GM23248 (cell line): ENCODE measurements at regions not wholly inside any gene's neighbourhood (a gene's known extent, or its start where the extent isn't known, plus 50 kb on each side); places are given as distances from the start of the nearest gene placed in this dataset.

Source experiments
- DNase-seq: peaks from one replicate; pipeline ENCODE4 v3.0.0-alpha.2; 2015
- H2AFZ ChIP-seq: fragments of 200-600 bp; sonication (generic); 2 replicates; pipeline ENCODE4 v1.6.1; 2016; ENCODE audit warnings: antibody characterized with exemption
- H3F3A ChIP-seq: fragments of 200-600 bp; sonication (generic); 2 replicates; pipeline ENCODE4 v1.6.1; 2016; ENCODE audit warnings: mild to moderate bottlenecking, antibody characterized with exemption, mixed run types; ENCODE audit not compliant: insufficient read depth
- H3K27ac ChIP-seq: fragments of 200-600 bp; sonication (generic); 2 replicates; pipeline ENCODE4 v1.5.1; 2016; ENCODE audit warnings: mild to moderate bottlenecking
- H3K27me3 ChIP-seq: fragments of 200-600 bp; sonication (generic); replicated peaks from 2 replicates; pipeline ENCODE4 v1.6.1; 2016; ENCODE audit warnings: mild to moderate bottlenecking; ENCODE audit not compliant: insufficient read depth
- H3K36me3 ChIP-seq: fragments of 200-600 bp; sonication (generic); 2 replicates; pipeline ENCODE4 v1.6.1; 2016; ENCODE audit warnings: low read depth, mild to moderate bottlenecking
- H3K4me1 ChIP-seq: fragments of 200-600 bp; sonication (generic); 2 replicates; pipeline ENCODE4 v1.6.1; 2016; ENCODE audit warnings: mild to moderate bottlenecking; ENCODE audit not compliant: insufficient read depth
- H3K4me2 ChIP-seq: fragments of 200-600 bp; sonication (generic); one replicate; pipeline ENCODE4 v1.6.1; 2016; ENCODE audit warnings: mild to moderate bottlenecking; ENCODE audit not compliant: unreplicated experiment
- H3K4me3 ChIP-seq: fragments of 200-600 bp; sonication (generic); 2 replicates; pipeline ENCODE4 v1.5.1; 2016; ENCODE audit warnings: mild to moderate bottlenecking
- H3K79me2 ChIP-seq: fragments of 200-600 bp; sonication (generic); 2 replicates; pipeline ENCODE4 v1.6.1; 2016; ENCODE audit warnings: mild to moderate bottlenecking; ENCODE audit not compliant: insufficient read depth
- H3K9ac ChIP-seq: fragments of 200-600 bp; sonication (generic); 2 replicates; pipeline ENCODE4 v1.6.1; 2016; ENCODE audit warnings: mild to moderate bottlenecking
- H3K9me2 ChIP-seq: fragments of 200-600 bp; sonication (generic); 2 replicates; pipeline ENCODE4 v1.6.1; 2016; ENCODE audit warnings: mixed run types, mild to moderate bottlenecking, moderate library complexity; ENCODE audit not compliant: insufficient read depth
- H3K9me3 ChIP-seq: fragments of 200-600 bp; sonication (generic); one replicate; pipeline ENCODE4 v1.6.1; 2017; ENCODE audit warnings: low read depth
- H4K20me1 ChIP-seq: fragments of 200-600 bp; sonication (generic); 2 replicates; pipeline ENCODE4 v1.6.0; 2016; ENCODE audit not compliant: insufficient read depth
- EZH2 ChIP-seq: fragments of 200-600 bp; sonication (generic); IDR thresholded peaks from 2 replicates; pipeline ENCODE4 v1.6.1; 2018; ENCODE audit warnings: antibody characterized with exemption, mild to moderate bottlenecking; ENCODE audit not compliant: insufficient read depth, poor library complexity, severe bottlenecking
- EZH2phosphoT487 ChIP-seq: fragments of 200-600 bp; sonication (generic); IDR thresholded peaks from 2 replicates; pipeline ENCODE4 v1.6.1; 2018; ENCODE audit warnings: antibody characterized with exemption, moderate library complexity, mild to moderate bottlenecking, low read depth; ENCODE audit not compliant: insufficient read depth
- WGBS, 2 experiments: methylation state at CpG; one replicate each; pipeline ENCODE4 v1.1.6; 2015 to 2017; ENCODE audit warnings: low lambda C conversion rate in 2 of 2, low coverage in 1 of 2; ENCODE audit errors: missing lambda C conversion rate in 2 of 2; 5-methylcytosine and 5-hydroxymethylcytosine counted together
- in situ Hi-C: fragments of 300-500 bp; cut with MboI; formaldehyde crosslinking; loops from 2 replicates; pipeline ENCODE4 v1.15.0; 2020

DNA sequence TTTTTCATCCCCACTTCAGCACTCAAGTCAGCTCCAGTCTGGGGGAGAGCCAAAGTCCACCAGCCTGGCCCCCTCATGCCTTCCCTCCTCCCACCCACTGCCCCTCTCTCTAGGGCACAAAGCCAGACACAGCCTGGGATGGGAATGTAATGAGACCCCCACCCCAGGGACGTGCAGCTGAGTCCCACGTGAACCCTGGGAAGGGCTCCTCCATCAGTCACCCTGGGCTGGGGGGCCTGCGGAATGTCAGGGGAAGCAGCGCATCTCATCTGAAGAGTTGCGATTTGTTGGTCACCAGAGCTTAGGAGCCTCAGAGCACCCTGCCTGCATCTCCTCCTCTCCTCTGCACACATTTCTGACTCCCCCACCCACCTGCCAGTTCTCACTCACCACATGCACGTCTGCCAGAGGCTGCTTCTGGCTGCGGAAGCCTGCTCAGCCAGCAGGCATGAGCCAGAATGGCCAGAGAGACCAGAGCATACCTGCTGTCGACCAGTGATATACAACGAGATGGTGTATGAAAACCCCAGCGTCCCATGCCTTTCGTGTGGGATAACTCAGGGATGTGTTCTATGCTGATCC lies 167.1 kb upstream of the TOP1 start:
- no peak for DNase-seq
- Histone ChIP-seq H3K9me3 (no peaks in the 10 kb centered on the region), H3K36me3 (no peaks in the 10 kb centered on the region), H3K27me3 (peaks cover 16% of the 10 kb centered on the region), H2AFZ (no peak overlapping the region), H3F3A (no peaks in the 10 kb centered on the region), H3K9ac (no peak overlapping the region), H3K79me2 (no peaks in the 10 kb centered on the region), H3K4me3 (no peak overlapping the region), H3K4me2 (no peak overlapping the region), H3K4me1 (no peaks in the 10 kb centered on the region), H3K27ac (no peak overlapping the region), H4K20me1 (no peaks in the 10 kb centered on the region), H3K9me2 (no peaks in the 10 kb centered on the region)
- no peak for TF ChIP-seq EZH2
- no peak for TF ChIP-seq EZH2phosphoT487
- 56 to 65% methylated on average over 10 to 11 of the region's 11 CpGs for WGBS, 2 experiments
- in situ Hi-C loops: no loop called here

DNA sequence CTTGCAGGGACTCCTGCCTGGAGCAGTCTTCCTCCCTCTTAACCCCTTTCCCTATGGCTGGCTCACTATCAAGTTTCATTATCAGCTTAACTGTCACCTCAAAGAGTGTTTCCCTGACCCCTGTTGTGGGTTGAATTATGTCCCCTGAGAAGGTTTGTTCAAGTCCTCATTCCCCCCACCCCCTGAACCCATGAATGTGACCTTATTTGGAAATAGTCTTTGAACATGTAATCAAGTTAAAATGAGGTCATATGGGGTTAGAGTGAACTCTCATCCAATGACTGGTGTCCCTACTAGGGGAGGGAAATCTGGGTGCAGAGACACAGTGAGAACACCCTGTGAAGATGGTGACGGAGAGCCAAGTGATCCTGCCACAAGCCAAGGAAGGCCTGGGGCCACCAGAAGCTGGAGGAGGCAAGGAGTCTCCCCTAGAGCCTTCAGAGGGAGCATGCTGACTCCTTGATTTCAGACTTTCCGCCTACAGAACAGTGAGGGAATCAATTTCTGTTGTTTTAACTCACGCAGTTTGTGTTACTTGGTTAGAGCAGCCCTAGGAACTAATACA lies 165.2 kb upstream of the TOP1 start:
- Histone ChIP-seq H4K20me1 (no peaks in the 10 kb centered on the region; the same call in 1 of the 2 replicates), H3K36me3 (no peaks in the 10 kb centered on the region), H3K9me2 (no peaks in the 10 kb centered on the region), H3K9me3 (no peaks in the 10 kb centered on the region), H3K4me1 (peaks cover 1% of the 10 kb centered on the region), H3K79me2 (no peaks in the 10 kb centered on the region), H3K4me2 (no peak overlapping the region), H3K27ac (no peak overlapping the region), H2AFZ (no peak overlapping the region), H3K27me3 (peaks cover 7% of the 10 kb centered on the region; the same call in 1 of the 2 replicates), H3F3A (no peaks in the 10 kb centered on the region), H3K4me3 (no peak overlapping the region), H3K9ac (no peak overlapping the region)
- TF ChIP-seq EZH2phosphoT487: no peak
- TF ChIP-seq EZH2: no peak
- DNase-seq: no peak
- 57 to 58% methylated on average over 3 of the region's 3 CpGs for WGBS, 2 experiments
- in situ Hi-C loops: no loop called here

DNA sequence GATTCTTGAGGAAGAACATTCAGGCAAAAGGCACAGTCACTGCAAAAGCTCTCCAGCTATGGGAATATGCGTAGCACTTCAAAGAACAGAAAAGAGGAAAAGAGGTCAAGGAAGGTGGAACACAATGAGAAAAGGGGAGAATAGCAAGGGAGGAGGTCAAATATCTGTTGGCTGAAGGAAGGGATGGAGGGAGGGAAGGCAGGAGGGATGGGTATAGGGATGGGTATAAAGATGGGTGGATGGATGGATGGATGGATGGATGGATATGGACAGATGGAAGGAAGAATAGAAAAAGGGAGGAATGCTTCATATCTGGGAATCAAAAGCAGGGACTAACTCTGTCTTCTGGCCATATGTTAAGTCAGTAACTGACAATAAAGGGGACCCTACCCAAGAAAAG lies 164.2 kb upstream of the TOP1 start:
- H3K4me1 ChIP-seq: peaks cover 11% of the 10 kb centered on the region
- no peaks in the 10 kb centered on the region for H3K9me2 ChIP-seq
- H3F3A ChIP-seq: no peaks in the 10 kb centered on the region
- no peak for DNase-seq
- no peak overlapping the region for H3K27ac ChIP-seq
- 73 to 88% methylated on average over 1 of the region's 1 CpG for WGBS, 2 experiments
- no peak overlapping the region for H3K4me3 ChIP-seq
- no peaks in the 10 kb centered on the region; the same call in 1 of the 2 replicates for H4K20me1 ChIP-seq
- no peak overlapping the region for H3K9ac ChIP-seq
- H3K79me2 ChIP-seq: no peaks in the 10 kb centered on the region
- TF ChIP-seq EZH2phosphoT487 (no peak), EZH2 (no peak)
- H3K36me3 ChIP-seq: no peaks in the 10 kb centered on the region
- no peak overlapping the region for H2AFZ ChIP-seq
- no peaks in the 10 kb centered on the region for H3K27me3 ChIP-seq
- no peak overlapping the region for H3K4me2 ChIP-seq
- in situ Hi-C loops: no loop called here
- H3K9me3 ChIP-seq: no peaks in the 10 kb centered on the region

DNA sequence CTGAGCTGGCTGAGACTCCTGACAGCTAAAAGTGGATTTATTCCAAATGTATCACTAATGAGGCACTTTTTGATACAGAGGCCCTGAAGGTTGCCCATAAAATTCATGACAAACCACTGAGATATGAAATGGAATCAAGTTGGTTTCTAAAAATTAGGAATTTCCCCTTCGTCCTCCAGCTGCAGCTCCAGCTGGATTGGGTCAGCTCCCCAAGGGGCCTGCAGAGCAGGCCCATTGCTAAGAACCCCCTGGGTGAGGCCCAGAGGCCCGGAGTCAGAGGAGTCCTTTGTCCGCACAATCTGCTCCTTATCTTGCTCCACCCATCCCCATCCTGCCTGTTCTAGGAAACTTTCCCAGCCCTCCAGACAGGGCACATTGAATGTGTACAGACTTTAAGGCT lies 163.5 kb upstream of the TOP1 start:
- Histone ChIP-seq H3K27ac (no peak overlapping the region), H4K20me1 (no peaks in the 10 kb centered on the region; the same call in 1 of the 2 replicates), H3K4me2 (no peak overlapping the region), H3K9ac (no peak overlapping the region), H3F3A (no peaks in the 10 kb centered on the region), H3K27me3 (no peaks in the 10 kb centered on the region), H3K4me3 (no peak overlapping the region), H3K9me3 (no peaks in the 10 kb centered on the region), H3K9me2 (no peaks in the 10 kb centered on the region), H2AFZ (no peak overlapping the region), H3K4me1 (peaks cover 11% of the 10 kb centered on the region), H3K79me2 (no peaks in the 10 kb centered on the region), H3K36me3 (no peaks in the 10 kb centered on the region)
- 69 to 72% methylated on average over 3 of the region's 3 CpGs for WGBS, 2 experiments
- TF ChIP-seq EZH2phosphoT487 (no peak), EZH2 (no peak)
- in situ Hi-C loops: no loop called here
- no peak for DNase-seq
